Kidney glomerular epithelial cell (primary cell): ENCODE measurements at regions not wholly inside any gene's neighbourhood (a gene's known extent, or its start where the extent isn't known, plus 50 kb on each side); places are given as distances from the start of the nearest gene placed in this dataset.
A peak's percentile ranks its signal among the peaks of the same experiment; 100 is the strongest.

Experiments
- DNase-seq: peaks from one replicate; lab custom pipeline; 2025; lab: John Stamatoyannopoulos, UW

- DNase-seq, result no peak
Observed at GRCh38 chr5:171509467-171509866, 90.0 kb downstream of the FGF18 start.

GRCh38 chr5:171512397-171512796 lies 93.0 kb downstream of the FGF18 start:
- no peak for DNase-seq

- no peak for DNase-seq
Observed at GRCh38 chr5:171513591-171513990, 94.1 kb downstream of the FGF18 start.

GRCh38 chr5:171518916-171519315 lies 99.5 kb downstream of the FGF18 start:
- DNase-seq, result no peak

GRCh38 chr5:171520300-171521174 lies 101.1 kb downstream of the FGF18 start:
- DNase-seq, result no peak

- DNase-seq, result peak; percentile 93
Observed at GRCh38 chr5:171521219-171521633, 101.8 kb downstream of the FGF18 start.

- DNase-seq, result no peak
Observed at GRCh38 chr5:171521679-171522078, 102.2 kb downstream of the FGF18 start.

GRCh38 chr5:171523781-171524180 lies 104.3 kb downstream of the FGF18 start:
- no peak for DNase-seq

GRCh38 chr5:171524466-171524865 lies 105.0 kb downstream of the FGF18 start:
- DNase-seq, result no peak

- DNase-seq, result no peak
Observed at GRCh38 chr5:171525085-171525484, 105.6 kb downstream of the FGF18 start.

GRCh38 chr5:171528036-171528435 lies 108.6 kb downstream of the FGF18 start:
- no peak for DNase-seq

- no peak for DNase-seq
Observed at GRCh38 chr5:171528865-171529614, 109.6 kb downstream of the FGF18 start.

GRCh38 chr5:171531638-171532037 lies 112.2 kb downstream of the FGF18 start:
- no peak for DNase-seq

GRCh38 chr5:171533153-171533552 lies 113.7 kb downstream of the FGF18 start:
- DNase-seq, result no peak

GRCh38 chr5:171534043-171534895 lies 114.8 kb downstream of the FGF18 start:
- DNase-seq, result no peak

GRCh38 chr5:171535162-171535561 lies 115.7 kb downstream of the FGF18 start:
- DNase-seq, result no peak

GRCh38 chr5:171537070-171537849 lies 117.8 kb downstream of the FGF18 start:
- DNase-seq, result no peak

- no peak for DNase-seq
Observed at GRCh38 chr5:171537923-171538537, 118.6 kb downstream of the FGF18 start.

GRCh38 chr5:171538681-171539080 lies 119.2 kb downstream of the FGF18 start:
- DNase-seq, result no peak

GRCh38 chr5:171540865-171541264 lies 121.4 kb downstream of the FGF18 start:
- no peak for DNase-seq

- DNase-seq, result no peak
Observed at GRCh38 chr5:171541341-171541776, 121.9 kb downstream of the FGF18 start.
